ENCODE measurements at regions not wholly inside any gene's neighbourhood (a gene's known extent, or its start where the extent isn't known, plus 50 kb on each side); places are given as distances from the start of the nearest gene placed in this dataset.

DNA sequence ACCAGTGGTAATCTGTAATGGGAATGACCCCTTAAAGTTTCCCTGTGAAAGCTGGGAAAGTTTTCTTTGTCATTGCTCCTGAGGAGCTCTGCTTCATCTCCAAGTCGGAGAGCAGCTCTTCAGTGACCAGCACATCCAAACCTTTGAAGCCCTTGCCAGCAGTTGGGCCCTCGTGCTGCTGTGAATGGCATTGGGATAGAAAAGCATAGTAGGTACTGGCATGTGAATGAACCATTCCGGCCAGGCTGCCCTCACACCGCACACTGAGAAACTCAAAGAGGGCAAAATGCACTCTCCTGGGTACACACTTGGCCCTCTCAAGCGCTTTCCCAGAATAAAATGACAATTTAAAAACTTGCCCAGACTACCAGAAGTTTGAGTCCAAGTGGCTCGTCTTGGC lies 1135.0 kb upstream of the WWC1 start:
- no peak overlapping the region for H3K27ac ChIP-seq (ENCODE audit: low read depth, low read length)
- no peaks in the 10 kb centered on the region for H3K79me2 ChIP-seq (ENCODE audit: insufficient read depth, low read length)
- no peak for DNase-seq (ENCODE audit: insufficient read length, low spot score, missing footprints)

GRCh38 chr5:167158588-167158987 lies 1132.9 kb upstream of the WWC1 start:
- TF ChIP-seq, protein P1, sequence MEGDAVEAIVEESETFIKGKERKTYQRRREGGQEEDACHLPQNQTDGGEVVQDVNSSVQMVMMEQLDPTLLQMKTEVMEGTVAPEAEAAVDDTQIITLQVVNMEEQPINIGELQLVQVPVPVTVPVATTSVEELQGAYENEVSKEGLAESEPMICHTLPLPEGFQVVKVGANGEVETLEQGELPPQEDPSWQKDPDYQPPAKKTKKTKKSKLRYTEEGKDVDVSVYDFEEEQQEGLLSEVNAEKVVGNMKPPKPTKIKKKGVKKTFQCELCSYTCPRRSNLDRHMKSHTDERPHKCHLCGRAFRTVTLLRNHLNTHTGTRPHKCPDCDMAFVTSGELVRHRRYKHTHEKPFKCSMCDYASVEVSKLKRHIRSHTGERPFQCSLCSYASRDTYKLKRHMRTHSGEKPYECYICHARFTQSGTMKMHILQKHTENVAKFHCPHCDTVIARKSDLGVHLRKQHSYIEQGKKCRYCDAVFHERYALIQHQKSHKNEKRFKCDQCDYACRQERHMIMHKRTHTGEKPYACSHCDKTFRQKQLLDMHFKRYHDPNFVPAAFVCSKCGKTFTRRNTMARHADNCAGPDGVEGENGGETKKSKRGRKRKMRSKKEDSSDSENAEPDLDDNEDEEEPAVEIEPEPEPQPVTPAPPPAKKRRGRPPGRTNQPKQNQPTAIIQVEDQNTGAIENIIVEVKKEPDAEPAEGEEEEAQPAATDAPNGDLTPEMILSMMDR (IDR thresholded peaks at IDR 0.05; ENCODE audit: extremely low read depth, low read depth, low read length), result no peak
- Histone ChIP-seq H3K79me2 (ENCODE audit: insufficient read depth, low read length) (no peaks in the 10 kb centered on the region), H2AFZ (ENCODE audit: low read length) (no peak overlapping the region), H3K4me3 (ENCODE audit: insufficient read depth, low read length) (no peak overlapping the region), H3K9me3 (ENCODE audit: low read depth, low read length) (no peaks in the 10 kb centered on the region), H3K4me2 (ENCODE audit: insufficient read depth, low read length) (no peak overlapping the region), H3K27ac (ENCODE audit: low read depth, low read length) (no peak overlapping the region), H3K4me1 (ENCODE audit: insufficient read depth, low read length) (no peaks in the 10 kb centered on the region), H3K36me3 (ENCODE audit: insufficient read depth, low read length) (no peaks in the 10 kb centered on the region), H3K27me3 (ENCODE audit: insufficient read depth, low read length) (no peaks in the 10 kb centered on the region), H4K20me1 (ENCODE audit: insufficient read depth, low read length) (no peaks in the 10 kb centered on the region)
- DNase-seq (ENCODE audit: insufficient read length, low spot score, missing footprints), result no peak

More for the DNA sequence above, 1135.0 kb upstream of the WWC1 start:
- Histone ChIP-seq H3K4me2 (ENCODE audit: insufficient read depth, low read length) (no peak overlapping the region), H2AFZ (ENCODE audit: low read length) (no peak overlapping the region), H3K4me3 (ENCODE audit: insufficient read depth, low read length) (no peak overlapping the region), H3K36me3 (ENCODE audit: insufficient read depth, low read length) (no peaks in the 10 kb centered on the region), H3K9me3 (ENCODE audit: low read depth, low read length) (no peaks in the 10 kb centered on the region), H3K27me3 (ENCODE audit: insufficient read depth, low read length) (no peaks in the 10 kb centered on the region), H4K20me1 (ENCODE audit: insufficient read depth, low read length) (no peaks in the 10 kb centered on the region), H3K4me1 (ENCODE audit: insufficient read depth, low read length) (no peaks in the 10 kb centered on the region)
- TF ChIP-seq, protein P1 (IDR thresholded peaks at IDR 0.05; ENCODE audit: extremely low read depth, low read depth, low read length), result no peak

DNA sequence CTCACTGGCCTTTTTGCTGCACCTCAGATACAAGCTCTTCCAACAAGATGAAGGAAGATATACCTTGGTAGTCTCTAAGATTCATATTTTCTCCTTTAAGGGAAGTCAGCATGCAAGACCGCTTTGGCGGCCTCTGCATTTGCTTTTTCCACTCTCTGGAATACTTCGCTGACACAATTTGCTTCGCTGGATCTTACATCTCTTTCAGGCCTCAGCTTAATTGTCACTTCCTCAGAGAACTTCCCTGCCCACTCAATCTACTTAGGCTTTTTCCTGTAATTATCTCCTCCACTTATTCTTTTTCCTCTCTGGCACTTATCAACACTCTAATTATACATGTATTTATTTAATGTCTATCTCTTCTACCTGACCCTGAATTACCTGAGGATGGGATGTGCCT lies 1131.1 kb upstream of the WWC1 start:
- H3K36me3 ChIP-seq (ENCODE audit: insufficient read depth, low read length), result no peaks in the 10 kb centered on the region
- H3K27ac ChIP-seq (ENCODE audit: low read depth, low read length), result no peak overlapping the region
- no peak for DNase-seq (ENCODE audit: insufficient read length, low spot score, missing footprints)
- H3K4me1 ChIP-seq (ENCODE audit: insufficient read depth, low read length), result no peaks in the 10 kb centered on the region
- TF ChIP-seq, protein P1 (IDR thresholded peaks at IDR 0.05; ENCODE audit: extremely low read depth, low read depth, low read length), result no peak
- no peak overlapping the region for H3K4me2 ChIP-seq (ENCODE audit: insufficient read depth, low read length)
- H3K79me2 ChIP-seq (ENCODE audit: insufficient read depth, low read length), result no peaks in the 10 kb centered on the region
- no peak overlapping the region for H3K4me3 ChIP-seq (ENCODE audit: insufficient read depth, low read length)
- no peaks in the 10 kb centered on the region for H4K20me1 ChIP-seq (ENCODE audit: insufficient read depth, low read length)
- H3K27me3 ChIP-seq (ENCODE audit: insufficient read depth, low read length), result no peaks in the 10 kb centered on the region
- no peak overlapping the region for H2AFZ ChIP-seq (ENCODE audit: low read length)
- H3K9me3 ChIP-seq (ENCODE audit: low read depth, low read length), result no peaks in the 10 kb centered on the region

DNA sequence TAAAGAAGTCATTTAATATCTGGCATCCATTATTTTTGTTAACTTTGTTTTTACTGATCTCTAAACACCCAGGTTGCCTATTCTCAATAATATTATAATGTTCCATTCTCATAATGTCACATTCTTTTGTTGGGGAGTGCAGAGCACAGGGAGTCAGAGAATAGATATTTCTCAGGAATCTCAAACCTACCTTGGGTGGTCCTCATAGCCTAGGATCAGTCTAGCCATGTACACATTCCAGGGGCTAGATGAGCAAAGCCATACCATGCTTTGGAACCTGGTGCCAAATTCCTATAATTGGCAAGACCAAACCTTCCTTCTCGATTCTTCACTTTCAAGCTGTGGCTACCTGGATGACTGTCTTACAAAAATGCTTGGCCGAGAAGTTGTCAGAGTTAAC lies 1124.7 kb upstream of the WWC1 start:
- no peak overlapping the region for H2AFZ ChIP-seq (ENCODE audit: low read length)
- no peak for DNase-seq (ENCODE audit: insufficient read length, low spot score, missing footprints)
- H3K36me3 ChIP-seq (ENCODE audit: insufficient read depth, low read length), result no peaks in the 10 kb centered on the region
- H3K27ac ChIP-seq (ENCODE audit: low read depth, low read length), result no peak overlapping the region
- H3K4me2 ChIP-seq (ENCODE audit: insufficient read depth, low read length), result no peak overlapping the region
- H3K4me3 ChIP-seq (ENCODE audit: insufficient read depth, low read length), result no peak overlapping the region
- H3K4me1 ChIP-seq (ENCODE audit: insufficient read depth, low read length), result no peaks in the 10 kb centered on the region
- H3K79me2 ChIP-seq (ENCODE audit: insufficient read depth, low read length), result no peaks in the 10 kb centered on the region
- no peaks in the 10 kb centered on the region for H4K20me1 ChIP-seq (ENCODE audit: insufficient read depth, low read length)
- no peaks in the 10 kb centered on the region for H3K27me3 ChIP-seq (ENCODE audit: insufficient read depth, low read length)
- TF ChIP-seq, protein P1 (IDR thresholded peaks at IDR 0.05; ENCODE audit: extremely low read depth, low read depth, low read length), result no peak
- no peaks in the 10 kb centered on the region for H3K9me3 ChIP-seq (ENCODE audit: low read depth, low read length)
